CD4-positive, alpha-beta T cell treated with Interleukin-4 for 1 hour (primary cell): ENCODE measurements at regions not wholly inside any gene's neighbourhood (a gene's known extent, or its start where the extent isn't known, plus 50 kb on each side); places are given as distances from the start of the nearest gene placed in this dataset.

Experiments used
- DNase-seq, 2 donors: peaks; one replicate each; pipeline ENCODE4 v3.0.0-alpha.2; 2020 to 2022

DNA sequence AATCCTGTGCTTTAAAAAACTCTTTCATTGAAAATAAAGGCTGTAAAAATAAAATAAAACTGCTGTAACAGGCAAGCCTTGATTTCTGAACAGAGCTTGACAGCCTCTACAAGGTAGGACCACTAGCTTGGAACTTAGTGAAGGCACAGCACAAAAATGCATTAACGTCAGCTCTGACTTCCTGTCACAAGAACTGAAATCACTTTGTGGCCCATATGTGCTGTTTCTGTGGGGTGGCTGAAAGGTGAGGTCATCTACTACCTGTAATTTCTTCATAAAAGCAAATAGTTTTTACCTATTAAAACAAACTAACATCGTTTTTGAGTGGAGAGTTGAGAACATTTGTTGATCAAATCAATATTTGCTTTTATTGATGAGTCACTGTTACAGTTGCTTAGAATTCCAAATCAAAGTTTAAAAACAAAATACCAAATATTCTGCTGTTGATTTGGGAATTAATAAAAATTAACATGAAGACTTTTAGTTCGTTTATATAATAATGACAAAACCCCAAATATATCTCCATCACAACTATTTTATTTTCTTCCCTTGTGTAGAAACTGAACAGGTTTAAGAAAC lies 1034.1 kb downstream of the MCTP2 start:
- DNase-seq = no peak

DNA sequence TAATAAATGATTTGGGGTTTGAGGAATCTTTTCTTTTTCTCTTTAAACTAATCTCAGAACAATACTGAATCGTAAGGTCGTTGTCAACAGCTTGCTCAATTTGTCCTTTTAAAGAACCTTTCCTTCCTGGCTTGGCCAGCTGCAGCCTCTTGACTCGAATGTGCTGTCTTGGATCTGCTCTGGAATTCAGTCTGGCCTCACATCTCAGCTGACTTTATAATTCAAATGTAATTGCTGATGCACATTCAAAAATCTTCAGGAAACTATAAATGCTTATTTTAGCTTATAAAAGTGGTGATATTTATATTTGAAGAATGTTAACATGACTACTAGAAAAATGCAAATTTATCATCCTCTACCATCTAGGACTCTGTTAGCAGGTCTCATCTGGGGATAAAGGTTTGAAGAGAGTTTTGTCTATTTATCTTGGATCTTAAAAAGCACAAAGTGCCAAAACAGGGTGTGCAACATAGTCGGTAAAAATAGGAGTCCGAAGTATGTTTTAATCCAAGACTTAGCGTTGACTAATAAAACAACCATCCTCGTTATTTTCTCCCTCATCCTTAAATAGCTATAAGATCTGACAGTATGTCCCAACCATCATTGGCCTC lies 1035.2 kb downstream of the MCTP2 start:
- DNase-seq = no peak

DNA sequence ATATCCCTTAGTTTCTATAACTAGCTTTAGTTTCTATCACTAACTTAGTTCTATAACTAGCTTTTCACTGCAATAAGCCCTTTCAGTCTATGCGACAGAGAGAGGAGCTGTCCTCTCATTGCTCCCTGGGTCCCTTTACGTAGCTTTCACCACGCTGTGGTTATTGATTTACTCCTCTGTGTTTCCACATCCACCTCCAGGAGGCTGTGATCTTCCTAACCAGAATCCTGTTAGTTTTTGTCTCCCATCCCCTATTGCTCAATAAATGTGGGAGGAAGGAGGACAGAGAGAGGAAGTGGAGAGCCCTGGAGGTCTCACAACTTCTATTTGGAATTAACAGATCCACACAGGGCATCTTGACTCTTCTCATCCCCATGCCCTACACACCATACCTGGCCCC lies 1036.1 kb downstream of the MCTP2 start:
- no peak for DNase-seq

DNA sequence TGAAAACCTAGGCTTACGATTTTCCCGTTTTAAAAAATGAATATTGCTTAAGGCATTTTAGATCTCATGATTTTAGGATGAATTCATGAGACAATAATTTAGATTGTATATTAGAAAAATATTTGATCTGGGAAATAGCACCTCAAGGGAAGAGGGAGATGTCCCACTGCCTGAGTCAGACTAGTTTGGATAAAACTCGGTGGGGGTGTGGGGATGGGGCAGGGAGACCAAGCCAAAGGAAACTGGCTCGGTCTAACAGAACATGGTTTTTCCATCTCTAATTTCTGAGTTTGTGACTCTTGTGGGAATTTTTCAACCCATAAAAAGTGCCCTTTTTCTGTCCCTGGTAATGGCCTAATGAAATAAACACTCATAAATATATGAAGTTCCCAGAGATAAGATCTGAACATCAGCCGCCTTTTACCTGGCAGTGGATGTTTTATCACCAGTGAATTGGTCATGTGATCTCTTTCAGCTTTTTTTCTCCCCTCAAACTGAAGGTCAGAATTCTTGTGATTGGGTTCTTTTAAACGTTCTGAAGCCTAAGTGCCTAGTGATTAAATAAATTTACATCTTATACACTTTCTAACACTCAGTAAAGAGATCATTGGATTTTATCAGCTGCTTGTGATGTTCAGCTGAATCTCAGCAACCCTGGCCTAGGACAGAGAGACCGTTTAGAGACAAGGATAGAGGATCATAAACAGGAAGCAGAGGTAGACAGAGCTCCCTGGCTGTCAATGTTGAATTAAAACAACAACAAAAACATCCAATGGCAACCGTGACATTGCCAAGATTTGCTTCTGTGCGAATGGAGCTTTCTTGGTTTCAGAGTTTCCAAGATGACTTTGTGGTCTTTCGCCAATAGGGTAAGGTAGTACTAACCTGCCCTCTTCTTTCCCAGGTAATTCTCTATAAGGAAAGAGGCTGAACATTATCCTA lies 1038.2 kb downstream of the MCTP2 start:
- no peak for DNase-seq

DNA sequence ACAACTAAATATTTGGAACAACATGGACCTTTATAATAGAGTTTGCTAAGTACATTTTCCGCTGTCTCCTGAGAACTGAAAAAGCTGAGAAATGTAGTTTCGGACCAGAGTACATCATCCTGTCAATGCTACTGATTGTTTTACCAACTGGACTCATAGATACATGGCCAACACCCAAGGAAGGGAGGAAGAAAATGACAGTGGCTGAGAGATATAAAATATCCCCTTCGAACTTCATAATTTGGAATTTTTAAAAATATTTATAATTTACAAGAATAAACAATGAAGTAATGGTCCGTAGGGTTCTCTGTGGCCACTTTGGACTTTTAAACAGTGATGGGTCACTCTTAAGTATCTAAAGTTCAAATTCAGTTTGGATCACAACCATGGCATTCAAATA lies 1042.7 kb downstream of the MCTP2 start:
- no peak for DNase-seq

DNA sequence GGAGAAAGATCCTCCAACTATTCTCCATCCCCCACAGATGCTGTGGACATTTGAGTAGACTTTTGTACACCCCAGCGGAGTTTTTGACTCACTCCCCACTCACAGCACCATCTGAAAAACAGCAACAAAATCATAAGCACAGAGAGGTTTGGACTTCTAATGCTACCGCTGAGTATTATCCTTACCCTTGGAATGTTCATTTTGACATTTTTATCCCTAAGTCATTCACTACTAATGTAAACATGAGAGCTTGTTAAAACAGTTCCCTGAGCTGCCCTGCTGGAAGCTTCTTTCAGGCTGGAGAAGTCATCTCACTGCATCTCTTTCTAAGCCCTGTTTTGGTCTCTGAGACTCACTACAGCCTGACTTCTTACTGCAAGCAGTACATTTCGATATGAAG lies 1045.9 kb downstream of the MCTP2 start:
- no peak for DNase-seq

DNA sequence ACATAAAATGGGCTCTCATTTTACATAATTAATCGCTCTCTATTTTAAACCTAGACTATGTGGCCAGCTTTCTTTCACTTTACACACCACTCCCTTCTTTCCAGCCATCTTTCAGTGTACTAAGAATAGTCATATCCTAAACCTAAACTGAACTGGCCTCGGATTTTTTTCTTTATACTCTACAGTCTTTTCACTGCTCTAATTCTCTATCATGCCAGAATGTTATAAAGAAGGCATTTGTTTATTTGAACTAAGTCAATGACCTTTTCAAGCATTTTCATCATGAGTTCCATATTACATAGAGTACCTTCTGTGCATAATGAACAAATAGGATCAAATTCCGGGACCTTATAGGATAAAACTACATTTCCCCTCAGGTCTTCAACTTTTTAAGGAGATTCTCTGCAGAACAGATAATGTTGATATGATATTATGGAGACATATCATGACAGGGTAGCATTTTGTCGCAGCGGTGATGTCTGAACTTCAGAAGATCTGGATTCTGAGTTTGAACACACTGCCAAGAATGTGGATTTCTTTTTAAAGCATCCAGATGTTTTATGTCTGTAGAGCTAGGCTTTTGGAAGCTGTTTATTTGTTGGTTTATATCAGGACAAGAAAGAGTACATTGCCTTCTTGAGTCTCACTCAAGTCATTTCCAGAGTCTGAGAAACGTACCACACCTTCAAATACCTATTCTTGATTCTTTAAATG lies 1047.3 kb downstream of the MCTP2 start:
- DNase-seq = no peak

DNA sequence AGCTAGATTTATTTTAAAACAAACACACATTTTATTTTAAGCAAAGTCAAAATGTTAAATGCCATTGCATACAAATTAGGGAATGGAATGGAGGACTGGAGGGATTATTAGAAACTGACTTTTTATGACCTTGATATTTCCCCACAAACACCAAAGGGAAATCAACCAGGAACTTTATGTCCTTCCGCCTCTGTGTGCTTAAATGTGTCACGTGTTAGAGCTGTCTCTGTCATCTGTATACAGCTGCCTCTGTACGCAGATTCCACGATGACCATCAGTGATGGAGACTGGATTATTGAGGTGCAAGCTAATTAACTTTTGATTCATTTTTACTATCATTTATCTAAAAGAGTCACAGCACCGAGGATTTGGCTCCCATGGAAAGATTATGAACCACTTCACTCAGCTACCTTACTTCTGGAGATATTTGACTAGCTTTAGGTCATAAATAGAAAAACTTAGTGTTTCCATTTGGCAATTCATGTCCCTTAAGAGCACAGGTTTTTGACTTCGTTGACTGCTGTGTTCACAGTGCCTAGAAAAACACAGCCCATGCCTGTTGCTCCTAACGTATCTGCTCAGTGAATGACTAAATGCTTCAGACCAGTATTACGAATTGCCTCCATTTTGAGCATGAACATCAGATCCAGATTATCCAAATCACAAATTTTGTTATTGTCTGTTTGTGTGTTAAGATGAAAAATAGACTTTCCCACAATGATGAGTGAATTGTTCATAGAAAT lies 1048.1 kb downstream of the MCTP2 start:
- no peak for DNase-seq

DNA sequence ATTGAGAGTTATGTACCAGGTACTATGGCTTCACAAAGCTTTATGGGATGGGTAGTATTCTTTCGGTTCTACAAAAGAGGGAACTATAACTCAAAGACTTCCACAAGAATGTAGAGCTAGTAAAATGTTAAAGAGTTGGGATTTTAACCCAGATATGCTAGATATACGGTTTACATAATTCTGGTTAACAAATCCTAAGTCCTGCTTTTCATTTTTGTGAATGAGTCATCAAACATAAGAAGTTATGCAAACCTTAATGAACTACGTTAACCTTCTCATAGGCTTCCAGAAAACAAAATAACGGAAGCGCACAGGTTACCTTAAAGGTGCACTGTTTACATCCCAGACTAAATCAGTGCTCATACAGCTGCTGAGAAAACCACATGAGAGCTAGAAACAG lies 1049.3 kb downstream of the MCTP2 start:
- DNase-seq = no peak

DNA sequence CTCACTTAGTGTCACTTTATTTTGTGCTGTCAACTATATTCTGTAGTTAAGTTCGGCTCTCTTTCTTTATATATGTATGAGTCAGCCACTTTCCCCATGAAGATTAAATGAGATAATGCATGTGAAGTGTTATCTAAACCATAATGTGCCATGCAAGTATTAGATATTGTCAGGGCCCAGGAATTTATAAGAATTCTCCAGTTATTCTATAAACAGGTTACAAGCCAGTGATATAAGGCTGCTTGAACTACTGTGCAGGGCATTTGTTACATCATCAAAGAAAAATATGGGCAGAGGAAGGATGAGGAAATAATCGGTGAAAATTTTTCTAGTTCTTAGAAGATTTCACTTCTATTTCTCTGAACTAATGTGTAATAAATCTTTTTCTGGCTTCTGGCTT lies 1049.0 kb upstream of the NR2F2 start:
- DNase-seq = no peak

DNA sequence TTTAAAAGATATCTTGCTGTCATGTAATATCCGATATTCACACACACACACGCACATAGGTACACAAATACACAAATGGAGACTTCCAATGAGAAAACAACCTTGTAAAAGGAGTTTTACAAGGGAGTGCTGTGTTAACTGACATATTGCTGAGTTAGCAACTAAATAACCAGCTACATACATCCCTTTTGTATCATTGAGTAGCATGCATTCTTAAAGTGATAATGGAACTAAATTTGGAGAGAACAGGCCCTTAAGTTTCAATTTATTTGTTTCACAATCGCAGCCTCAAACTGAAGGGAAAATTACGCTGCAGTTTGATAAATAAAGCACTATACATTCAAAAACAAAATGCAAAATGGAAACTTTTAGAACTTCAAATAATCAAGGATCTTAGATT lies 1046.0 kb upstream of the NR2F2 start:
- DNase-seq = no peak

DNA sequence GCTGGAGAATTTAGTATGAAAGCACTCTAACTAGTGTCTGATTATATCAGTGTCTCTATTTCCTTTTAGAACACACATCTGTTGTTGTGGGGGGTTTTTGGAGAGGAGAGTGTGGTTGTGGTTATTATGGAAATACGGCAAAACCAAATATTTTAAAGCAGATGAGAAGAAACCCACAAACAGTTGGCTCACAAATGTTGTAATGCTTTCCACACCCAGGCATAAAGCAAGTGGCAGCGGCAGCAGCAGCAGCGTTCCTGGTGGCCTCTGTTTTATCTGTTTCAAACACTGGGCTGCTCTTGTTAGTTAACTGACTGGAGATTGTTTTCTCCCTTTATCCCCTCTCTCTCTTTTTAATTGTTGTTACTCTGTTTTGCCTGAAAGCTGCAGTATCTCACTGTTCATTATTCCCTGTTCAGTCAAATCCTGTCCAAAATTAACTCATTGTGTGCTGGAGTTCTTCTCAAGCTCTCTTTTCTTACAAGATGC lies 1045.5 kb upstream of the NR2F2 start:
- no peak for DNase-seq

DNA sequence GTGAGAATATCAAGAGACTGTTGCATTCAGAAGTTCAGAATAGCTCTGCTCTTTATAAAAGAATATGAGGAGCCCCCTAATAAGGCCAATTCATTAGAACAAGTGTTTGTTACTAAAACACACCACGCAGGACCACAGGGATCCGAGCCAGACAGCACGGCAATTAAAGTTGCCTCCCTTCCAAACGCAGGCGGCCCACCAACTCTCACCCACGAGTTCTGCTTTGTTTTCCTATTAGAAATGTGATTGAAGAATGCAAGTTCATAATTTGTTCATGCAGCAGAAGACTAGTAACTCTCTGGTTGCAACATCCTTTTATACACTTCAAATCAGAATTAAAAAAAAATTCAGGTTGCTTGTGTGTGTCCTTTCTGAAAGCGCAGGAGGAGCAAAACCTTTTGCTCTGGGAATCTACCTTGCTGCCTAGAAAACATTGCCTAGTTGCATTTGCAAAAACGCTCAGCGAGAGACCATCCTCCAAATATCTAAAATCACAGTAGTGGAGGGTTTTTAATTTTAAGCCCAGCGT lies 1044.1 kb upstream of the NR2F2 start:
- DNase-seq = no peak

DNA sequence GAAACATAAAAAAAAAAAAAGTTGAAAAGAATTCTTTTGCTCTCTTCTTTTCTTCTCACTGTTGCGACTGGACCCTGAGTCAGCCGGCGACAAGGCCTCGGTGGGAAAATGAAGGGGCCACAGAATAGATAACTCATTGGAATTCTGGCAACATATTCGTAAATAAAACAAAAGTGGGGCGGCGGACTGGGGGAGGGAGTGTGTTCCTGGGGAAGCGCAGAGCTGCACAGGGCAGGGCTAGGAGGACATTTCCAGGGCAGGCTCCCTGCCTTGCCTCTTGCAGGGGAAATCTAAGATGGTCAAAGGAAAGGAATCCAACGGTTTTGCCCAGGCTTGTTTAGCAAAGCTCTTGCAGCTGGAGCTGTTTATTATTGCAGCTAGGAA lies 1042.8 kb upstream of the NR2F2 start:
- no peak for DNase-seq

DNA sequence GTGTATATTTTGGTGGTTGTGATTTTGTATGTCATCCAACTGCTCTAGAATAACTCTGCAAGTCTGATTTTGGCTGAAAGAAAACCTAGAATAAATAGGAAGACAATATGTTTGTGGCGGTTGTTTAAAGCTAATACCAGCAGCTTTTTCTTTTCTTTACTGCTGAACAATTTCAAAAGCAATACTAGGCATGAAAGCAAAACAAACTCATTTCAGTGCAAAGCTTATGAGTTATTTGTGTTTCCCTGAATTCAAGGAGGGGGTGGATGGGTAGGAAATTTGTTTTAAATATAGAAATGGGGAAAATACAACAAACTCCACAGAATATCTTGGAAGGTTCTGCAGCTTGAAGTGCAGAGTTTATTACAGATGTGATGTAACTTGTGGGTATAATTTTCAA lies 1041.9 kb upstream of the NR2F2 start:
- DNase-seq = no peak

DNA sequence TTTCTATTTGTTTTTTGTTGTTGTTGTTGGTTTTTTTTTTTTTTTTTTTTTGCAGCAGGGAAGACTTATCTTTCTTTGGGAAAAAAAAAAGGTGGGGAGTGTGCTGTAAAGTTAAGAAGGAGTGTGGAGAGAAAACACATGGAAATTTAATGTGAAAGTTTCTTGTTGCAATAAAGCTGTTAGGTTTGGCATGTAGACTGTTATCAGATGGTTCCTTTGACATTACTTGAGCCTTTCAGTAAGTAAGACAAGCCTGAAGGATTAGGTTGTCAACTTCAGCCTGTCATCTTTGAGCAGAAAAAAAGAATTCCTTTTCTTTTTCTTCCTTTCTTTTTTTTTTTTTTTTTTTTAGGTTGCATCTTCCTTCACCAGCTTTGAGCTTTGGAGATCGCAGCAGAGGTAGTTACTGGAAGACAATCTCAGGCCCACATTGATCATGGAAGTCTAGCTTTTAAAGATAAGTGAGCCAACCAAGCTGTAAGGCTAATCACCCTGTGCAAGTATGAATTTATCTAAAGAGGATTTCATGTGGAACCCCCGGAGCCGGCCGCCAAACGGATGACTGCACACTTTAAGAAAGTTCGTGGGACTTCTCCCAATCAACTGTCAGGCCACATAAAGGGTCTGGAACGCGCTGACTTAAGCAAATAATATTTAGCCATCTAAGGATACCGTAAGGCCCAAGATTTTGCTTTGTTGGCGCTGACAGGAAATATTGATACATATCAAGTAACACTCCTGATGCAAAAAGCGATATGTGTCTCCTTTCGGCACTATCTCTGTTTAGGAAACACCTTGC lies 1040.1 kb upstream of the NR2F2 start:
- DNase-seq = no peak

DNA sequence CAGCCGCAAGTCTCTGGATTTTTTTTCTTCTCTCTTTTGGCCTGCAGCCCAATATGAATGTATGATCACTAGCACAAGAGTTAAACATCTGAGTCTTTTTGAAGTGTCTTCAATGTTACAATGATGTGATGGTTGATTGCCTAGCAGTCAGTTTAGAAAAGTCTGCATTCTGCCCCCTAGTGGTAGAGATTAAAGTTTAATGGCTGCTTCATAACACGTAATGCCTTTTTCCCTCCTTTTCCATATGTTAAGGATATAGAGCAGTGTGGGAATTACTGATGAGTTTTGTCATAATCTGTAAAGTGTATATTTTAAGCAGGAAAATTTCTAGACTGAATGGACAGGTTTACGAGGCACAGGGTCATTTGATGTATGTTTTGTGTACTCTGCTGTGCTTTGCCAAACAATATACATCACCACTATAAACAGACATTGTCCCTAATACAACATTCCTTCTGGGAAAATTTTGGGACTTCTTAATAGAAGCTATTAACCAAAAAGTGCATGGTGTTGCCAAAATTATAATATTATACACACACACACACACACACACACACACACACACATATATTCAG lies 1038.5 kb upstream of the NR2F2 start:
- peak in 1 of 2 donors; percentile 27 for DNase-seq

DNA sequence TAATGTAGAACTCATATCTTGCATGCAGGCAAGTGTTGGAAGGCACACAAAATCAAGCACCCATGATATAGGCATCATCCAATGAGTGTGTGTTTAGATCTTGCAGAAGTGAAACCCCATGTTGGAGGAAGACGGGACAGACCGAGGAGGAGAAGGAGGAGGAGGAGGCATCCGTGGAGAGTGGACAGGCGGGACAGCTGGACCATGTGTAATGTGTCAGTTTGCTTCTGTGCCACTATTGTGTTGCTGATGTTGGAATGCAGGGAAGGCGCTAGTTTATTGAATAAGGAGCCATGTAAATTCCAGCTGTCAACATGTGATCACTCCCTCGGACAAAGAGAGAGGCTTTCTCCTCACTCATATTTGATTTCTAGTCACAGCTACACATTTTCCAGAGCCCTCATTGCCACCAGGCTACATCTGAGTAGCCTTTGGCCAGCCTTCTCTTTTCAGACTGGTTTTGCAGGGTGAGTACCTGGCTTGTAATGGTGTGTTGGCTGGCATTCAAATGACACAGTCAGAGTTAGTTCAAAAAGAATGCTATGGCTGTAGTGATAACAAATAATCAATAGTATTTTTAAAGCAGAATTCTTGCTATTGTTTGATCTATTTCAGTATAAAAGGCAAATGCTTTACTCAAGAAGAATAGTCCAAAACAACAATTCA lies 1037.6 kb upstream of the NR2F2 start:
- DNase-seq = no peak

DNA sequence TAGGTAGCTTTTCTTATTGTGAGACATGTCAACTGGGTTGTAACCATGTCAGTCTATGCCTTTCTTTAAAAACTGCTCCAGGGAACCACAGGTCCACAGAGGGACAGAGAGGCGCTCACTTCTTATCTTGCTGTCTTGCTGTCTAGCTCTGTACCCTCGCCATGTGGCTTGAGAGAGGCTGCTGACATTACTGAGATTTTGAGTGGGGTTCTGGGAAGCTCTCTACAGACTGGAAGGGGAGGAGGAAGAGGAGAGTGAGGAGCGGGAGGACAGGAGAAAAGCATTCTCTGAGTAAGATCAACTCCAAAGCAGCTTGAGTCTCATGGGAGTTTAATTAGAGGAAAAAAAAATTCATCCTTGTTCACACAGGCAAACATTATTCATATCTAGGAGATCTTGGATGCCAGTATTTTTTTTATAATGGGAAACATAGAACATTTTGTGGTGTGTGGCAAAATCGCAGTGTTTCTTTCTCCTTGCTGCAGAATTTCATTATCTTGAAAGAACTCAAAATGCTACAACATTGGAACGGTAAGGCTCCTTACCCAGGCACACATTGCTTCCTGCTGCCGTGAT lies 1037.0 kb upstream of the NR2F2 start:
- no peak for DNase-seq

DNA sequence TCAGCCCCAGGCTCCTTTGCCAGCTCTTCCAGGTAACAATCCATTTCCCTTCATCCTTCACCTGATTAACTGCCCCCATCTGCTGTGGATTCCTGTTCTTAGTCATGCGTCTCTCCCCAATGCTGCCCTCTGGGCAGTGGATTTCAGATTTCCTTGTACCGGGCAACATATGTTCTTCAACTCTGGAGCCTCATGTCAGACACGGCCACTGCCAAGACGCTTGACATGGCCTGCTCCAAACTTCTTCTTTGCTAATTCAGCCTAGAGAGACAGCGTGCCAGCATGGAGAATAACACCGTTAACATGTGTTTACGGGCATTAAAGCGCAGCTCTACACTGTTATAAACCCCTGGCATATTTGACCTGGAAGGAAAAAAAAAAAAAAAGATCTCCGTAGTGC lies 1035.1 kb upstream of the NR2F2 start:
- DNase-seq = no peak
